Endothelial cell (in vitro differentiated cells): ENCODE measurements at regions not wholly inside any gene's neighbourhood (a gene's known extent, or its start where the extent isn't known, plus 50 kb on each side); places are given as distances from the start of the nearest gene placed in this dataset.
"Not testable (repeated sequence)": the region's sequence is repeated elsewhere in the genome, so short reads cannot be mapped to it uniquely, and the experiment has no call there.

Experiments used
- DNase-seq: peaks from one replicate; pipeline ENCODE4 v3.0.0; 2021; ENCODE audit warnings: low spot score
- H3K27ac Mint-ChIP-seq: one replicate; pipeline ENCODE4 v1.8.0; 2021; ENCODE audit warnings: mixed read lengths, inconsistent platforms; ENCODE audit not compliant: unreplicated experiment
- H3K27me3 Mint-ChIP-seq: one replicate; pipeline ENCODE4 v1.8.0; 2021; ENCODE audit warnings: mild to moderate bottlenecking, moderate library complexity, mixed read lengths, inconsistent platforms; ENCODE audit not compliant: unreplicated experiment
- H3K36me3 Mint-ChIP-seq: one replicate; pipeline ENCODE4 v1.8.0; 2021; ENCODE audit warnings: mild to moderate bottlenecking, low read depth, mixed read lengths, inconsistent platforms; ENCODE audit not compliant: unreplicated experiment
- H3K4me1 Mint-ChIP-seq: one replicate; pipeline ENCODE4 v1.8.0; 2021; ENCODE audit warnings: mild to moderate bottlenecking, mixed read lengths, inconsistent platforms; ENCODE audit not compliant: unreplicated experiment
- H3K4me3 Mint-ChIP-seq: one replicate; pipeline ENCODE4 v1.8.0; 2021; ENCODE audit warnings: mild to moderate bottlenecking, mixed read lengths, inconsistent platforms; ENCODE audit not compliant: unreplicated experiment
- H3K9me3 Mint-ChIP-seq: one replicate; pipeline ENCODE4 v1.8.0; 2021; ENCODE audit warnings: mixed read lengths, inconsistent platforms; ENCODE audit not compliant: unreplicated experiment
- CTCF ChIP-seq: fragments of 200-600 bp; sonication (generic); IDR thresholded peaks from one replicate; pipeline ENCODE4 v1.5.0; 2021; ENCODE audit warnings: antibody characterized with exemption; ENCODE audit not compliant: unreplicated experiment

- no peak for TF ChIP-seq CTCF
- no peaks in the 10 kb centered on the region for H3K4me1 Mint-ChIP-seq
- no peaks in the 10 kb centered on the region for H3K27me3 Mint-ChIP-seq
- no peak for DNase-seq
- no peaks in the 10 kb centered on the region for H3K9me3 Mint-ChIP-seq
- H3K27ac Mint-ChIP-seq, result no peak overlapping the region
- H3K4me3 Mint-ChIP-seq, result no peak overlapping the region
- no peaks in the 10 kb centered on the region for H3K36me3 Mint-ChIP-seq
Observed at GRCh38 chr5:15001517-15001916, 129.9 kb upstream of the ANKH start.

DNA sequence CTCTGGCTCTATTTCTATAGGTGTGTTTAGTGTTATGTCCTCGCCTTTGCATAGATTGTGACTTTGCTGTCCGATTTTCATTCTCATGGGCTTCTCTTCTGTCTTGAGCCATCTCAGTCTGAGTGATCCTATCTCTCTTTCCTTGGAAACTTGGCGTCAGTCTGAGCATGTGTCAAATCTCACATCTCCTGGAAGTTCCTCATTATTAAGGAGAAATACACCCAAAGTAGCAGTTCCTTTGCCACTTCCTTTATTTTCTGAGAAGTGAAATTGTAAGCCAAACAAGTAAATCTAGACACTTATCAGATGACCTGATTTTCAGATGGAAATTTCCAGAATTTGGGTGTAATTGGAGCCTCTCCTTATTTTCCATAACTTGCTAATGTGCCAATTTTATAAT, 126.9 kb upstream of the ANKH start:
- H3K4me3 Mint-ChIP-seq, result no peak overlapping the region
- no peaks in the 10 kb centered on the region for H3K9me3 Mint-ChIP-seq
- no peaks in the 10 kb centered on the region for H3K27me3 Mint-ChIP-seq
- no peak overlapping the region for H3K27ac Mint-ChIP-seq
- no peaks in the 10 kb centered on the region for H3K4me1 Mint-ChIP-seq
- no peak for DNase-seq
- TF ChIP-seq CTCF, result no peak
- H3K36me3 Mint-ChIP-seq, result no peaks in the 10 kb centered on the region

DNA sequence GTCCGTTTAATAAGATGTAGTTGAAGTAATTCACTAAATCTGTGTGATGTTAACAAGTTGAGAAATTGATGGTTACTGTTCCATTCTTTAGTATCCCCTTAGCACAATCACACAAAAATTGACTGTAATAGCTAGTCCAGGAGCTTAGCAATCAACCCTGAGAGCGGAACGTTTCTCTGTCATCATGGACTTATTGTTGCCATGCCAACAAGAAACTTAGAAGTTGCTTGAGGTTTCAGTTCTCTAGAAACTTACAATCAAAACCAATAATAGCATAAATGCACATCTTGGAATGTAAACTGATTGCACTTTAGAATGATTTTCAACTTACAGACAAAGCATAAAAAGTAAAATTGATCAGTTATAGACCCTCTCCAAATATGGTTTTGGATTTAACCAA, 125.4 kb upstream of the ANKH start:
- no peak overlapping the region for H3K4me3 Mint-ChIP-seq
- no peak overlapping the region for H3K27ac Mint-ChIP-seq
- no peaks in the 10 kb centered on the region for H3K9me3 Mint-ChIP-seq
- TF ChIP-seq CTCF, result no peak
- no peak for DNase-seq
- no peaks in the 10 kb centered on the region for H3K36me3 Mint-ChIP-seq
- H3K4me1 Mint-ChIP-seq, result no peaks in the 10 kb centered on the region
- no peaks in the 10 kb centered on the region for H3K27me3 Mint-ChIP-seq

DNA sequence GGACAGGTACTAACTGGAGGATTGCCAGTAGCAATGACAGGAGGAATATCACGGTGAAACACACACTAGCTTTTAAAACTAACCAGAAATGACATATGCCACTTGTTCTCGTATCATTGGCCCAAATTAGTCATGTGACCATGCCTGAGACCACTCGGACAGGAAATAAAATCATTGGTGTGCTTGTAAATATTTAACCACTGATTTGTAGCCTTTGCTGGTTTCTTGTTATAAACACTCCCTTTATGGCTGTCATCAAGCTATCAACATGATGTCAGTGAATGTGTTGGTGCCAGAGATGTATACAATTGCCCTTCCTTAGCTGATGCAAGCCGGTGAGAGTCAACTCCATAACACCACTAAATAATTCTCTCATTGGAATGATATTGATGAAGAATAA, 123.7 kb upstream of the ANKH start:
- Mint-ChIP-seq H3K9me3 (no peaks in the 10 kb centered on the region), H3K4me1 (no peaks in the 10 kb centered on the region), H3K27me3 (no peaks in the 10 kb centered on the region), H3K27ac (no peak overlapping the region), H3K36me3 (no peaks in the 10 kb centered on the region), H3K4me3 (no peak overlapping the region)
- DNase-seq, result no peak
- no peak for TF ChIP-seq CTCF

- DNase-seq, result peak; percentile 8
- H3K4me3 Mint-ChIP-seq, result peak overlapping the region; percentile 92
- H3K4me1 Mint-ChIP-seq, H3K27ac Mint-ChIP-seq, H3K36me3 Mint-ChIP-seq, H3K9me3 Mint-ChIP-seq, H3K27me3 Mint-ChIP-seq: not testable (repeated sequence)
Observed at GRCh38 chr5:14993459-14994133, 122.0 kb upstream of the ANKH start.

- DNase-seq, result peak; percentile 16
- H3K9me3 Mint-ChIP-seq, H3K4me1 Mint-ChIP-seq, H3K36me3 Mint-ChIP-seq, H3K27me3 Mint-ChIP-seq: not testable (repeated sequence)
- H3K27ac Mint-ChIP-seq, result peak overlapping the region; percentile 85
- H3K4me3 Mint-ChIP-seq, result peak overlapping the region; percentile 92
Observed at GRCh38 chr5:14992751-14993458, 121.3 kb upstream of the ANKH start.
